Vagina (tissue), 2 donors: ENCODE measurements at regions not wholly inside any gene's neighbourhood (a gene's known extent, or its start where the extent isn't known, plus 50 kb on each side); places are given as distances from the start of the nearest gene placed in this dataset.

Experiments
- POLR2A ChIP-seq, 2 donors: fragments of 450-650 bp; IDR thresholded peaks; one replicate each; pipeline ENCODE4 v1.6.1; 2017; ENCODE audit warnings: antibody characterized with exemption in 2 of 2, mild to moderate bottlenecking in 2 of 2, moderate library complexity in 2 of 2
- POLR2AphosphoS5 ChIP-seq, 2 donors: sonication (generic); formaldehyde crosslinking; IDR thresholded peaks; one replicate each; pipeline ENCODE4 v1.9.0; 2017; ENCODE audit warnings: antibody characterized with exemption in 2 of 2, mild to moderate bottlenecking in 2 of 2, low read depth in 1 of 2; ENCODE audit not compliant: insufficient read depth in 1 of 2
- TF ChIP-seq, protein P1 (sequence below), 3 experiments: fragments of 450-650 bp in 2 of 3; fragments of 200-600 bp in 1 of 3; sonication (generic) in 1 of 3; IDR thresholded peaks; one replicate each; pipeline ENCODE4 v1.5.1; 2017 to 2019; ENCODE audit warnings: antibody characterized with exemption in 3 of 3, mild to moderate bottlenecking in 2 of 3, moderate library complexity in 2 of 3

DNA sequence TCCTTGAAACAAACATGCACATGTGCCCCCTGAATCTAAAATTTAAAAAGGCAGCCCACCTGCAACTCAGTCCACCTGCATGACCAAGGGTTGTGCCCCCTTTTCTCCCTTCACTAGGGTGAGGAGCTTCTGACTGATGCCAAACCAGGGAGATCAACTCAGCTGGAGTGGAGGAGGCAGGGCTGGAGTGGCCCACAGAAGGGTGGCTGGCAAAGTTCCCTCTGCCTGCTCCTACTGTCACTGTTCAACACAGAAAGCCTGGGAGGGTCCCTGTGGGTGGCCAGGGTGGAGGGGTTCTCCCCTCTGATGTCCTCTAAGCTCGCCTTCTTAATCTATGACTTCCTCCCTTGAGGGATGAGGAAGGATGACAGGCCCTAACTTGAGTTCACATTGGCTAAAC is 55.7 kb upstream of the ANTXRL start:
- TF ChIP-seq, protein P1, sequence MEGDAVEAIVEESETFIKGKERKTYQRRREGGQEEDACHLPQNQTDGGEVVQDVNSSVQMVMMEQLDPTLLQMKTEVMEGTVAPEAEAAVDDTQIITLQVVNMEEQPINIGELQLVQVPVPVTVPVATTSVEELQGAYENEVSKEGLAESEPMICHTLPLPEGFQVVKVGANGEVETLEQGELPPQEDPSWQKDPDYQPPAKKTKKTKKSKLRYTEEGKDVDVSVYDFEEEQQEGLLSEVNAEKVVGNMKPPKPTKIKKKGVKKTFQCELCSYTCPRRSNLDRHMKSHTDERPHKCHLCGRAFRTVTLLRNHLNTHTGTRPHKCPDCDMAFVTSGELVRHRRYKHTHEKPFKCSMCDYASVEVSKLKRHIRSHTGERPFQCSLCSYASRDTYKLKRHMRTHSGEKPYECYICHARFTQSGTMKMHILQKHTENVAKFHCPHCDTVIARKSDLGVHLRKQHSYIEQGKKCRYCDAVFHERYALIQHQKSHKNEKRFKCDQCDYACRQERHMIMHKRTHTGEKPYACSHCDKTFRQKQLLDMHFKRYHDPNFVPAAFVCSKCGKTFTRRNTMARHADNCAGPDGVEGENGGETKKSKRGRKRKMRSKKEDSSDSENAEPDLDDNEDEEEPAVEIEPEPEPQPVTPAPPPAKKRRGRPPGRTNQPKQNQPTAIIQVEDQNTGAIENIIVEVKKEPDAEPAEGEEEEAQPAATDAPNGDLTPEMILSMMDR (IDR thresholded peaks at IDR 0.05), result no peak
- TF ChIP-seq POLR2A (IDR thresholded peaks at IDR 0.05) (no peak), POLR2AphosphoS5 (IDR thresholded peaks at IDR 0.05; ENCODE audit: insufficient read depth in 1 of 2, low read depth in 1 of 2) (no peak)
